ENCODE measurements at regions not wholly inside any gene's neighbourhood (a gene's known extent, or its start where the extent isn't known, plus 50 kb on each side); places are given as distances from the start of the nearest gene placed in this dataset.
"Not testable (repeated sequence)": the region's sequence is repeated elsewhere in the genome, so short reads cannot be mapped to it uniquely, and the experiment has no call there.

- not testable (repeated sequence) for DNase-seq (ENCODE audit: low spot score)
Measured at GRCh38 chr4:61011936-61012335, 188.2 kb upstream of the ADGRL3 start.

- no peak for DNase-seq (ENCODE audit: low spot score)
Measured at GRCh38 chr4:61024610-61025009, 175.5 kb upstream of the ADGRL3 start.

- no peak for DNase-seq (ENCODE audit: low spot score)
Measured at GRCh38 chr4:61027939-61028338, 172.2 kb upstream of the ADGRL3 start.

GRCh38 chr4:61036071-61036684 is 163.9 kb upstream of the ADGRL3 start:
- DNase-seq (ENCODE audit: low spot score): no peak

- DNase-seq (ENCODE audit: low spot score): no peak
Measured at GRCh38 chr4:61041527-61041926, 158.6 kb upstream of the ADGRL3 start.

- DNase-seq (ENCODE audit: low spot score): no peak
Measured at GRCh38 chr4:61044837-61045236, 155.3 kb upstream of the ADGRL3 start.

GRCh38 chr4:61049018-61049417 is 151.1 kb upstream of the ADGRL3 start:
- no peak for DNase-seq (ENCODE audit: low spot score)

- no peak for DNase-seq (ENCODE audit: low spot score)
Measured at GRCh38 chr4:61067381-61067780, 132.7 kb upstream of the ADGRL3 start.

GRCh38 chr4:61068060-61068459 is 132.1 kb upstream of the ADGRL3 start:
- no peak for DNase-seq (ENCODE audit: low spot score)

- no peak for DNase-seq (ENCODE audit: low spot score)
Measured at GRCh38 chr4:61068745-61069144, 131.4 kb upstream of the ADGRL3 start.

GRCh38 chr4:61070269-61070668 is 129.9 kb upstream of the ADGRL3 start:
- DNase-seq (ENCODE audit: low spot score): no peak

- no peak for DNase-seq (ENCODE audit: low spot score)
Measured at GRCh38 chr4:61079427-61079826, 120.7 kb upstream of the ADGRL3 start.

GRCh38 chr4:61079976-61080375 is 120.2 kb upstream of the ADGRL3 start:
- DNase-seq (ENCODE audit: low spot score): no peak

- no peak for DNase-seq (ENCODE audit: low spot score)
Measured at GRCh38 chr4:61085534-61085933, 114.6 kb upstream of the ADGRL3 start.

- DNase-seq (ENCODE audit: low spot score): no peak
Measured at GRCh38 chr4:61086357-61086756, 113.8 kb upstream of the ADGRL3 start.

- no peak for DNase-seq (ENCODE audit: low spot score)
Measured at GRCh38 chr4:61086979-61087378, 113.1 kb upstream of the ADGRL3 start.

GRCh38 chr4:61094854-61095598 is 105.1 kb upstream of the ADGRL3 start:
- DNase-seq (ENCODE audit: low spot score): no peak

GRCh38 chr4:61128682-61129081 is 71.4 kb upstream of the ADGRL3 start:
- DNase-seq (ENCODE audit: low spot score): no peak

- no peak for DNase-seq (ENCODE audit: low spot score)
Measured at GRCh38 chr4:61129971-61130370, 70.2 kb upstream of the ADGRL3 start.

GRCh38 chr4:61143461-61143860 is 56.7 kb upstream of the ADGRL3 start:
- DNase-seq (ENCODE audit: low spot score): no peak

- no peak for DNase-seq (ENCODE audit: low spot score)
Measured at GRCh38 chr4:61149278-61149677, 50.8 kb upstream of the ADGRL3 start.
